Spleen (tissue), 11 donors: ENCODE measurements at regions not wholly inside any gene's neighbourhood (a gene's known extent, or its start where the extent isn't known, plus 50 kb on each side); places are given as distances from the start of the nearest gene placed in this dataset.

Experiments used
- DNase-seq: peaks from one replicate; pipeline ENCODE4 v3.0.0-alpha.2; 2020
- H3K27ac ChIP-seq, 8 donors: fragments of 200-600 bp; sonication (generic) in 7 of 8; 1 replicate in 4 of 8; 2 replicates in 4 of 8; pipeline versions ENCODE4 v1.5.0 to v1.8.0; 2016 to 2021; ENCODE audit warnings: inconsistent platforms in 4 of 8, mild to moderate bottlenecking in 4 of 8, moderate library complexity in 1 of 8
- H3K27me3 ChIP-seq, 7 donors: fragments of 200-600 bp; sonication (generic) in 6 of 7; replicated peaks in 1 of 7; 1 replicate in 4 of 7; 2 replicates in 3 of 7; pipeline versions ENCODE4 v1.5.0 to v1.8.0; 2016 to 2021; ENCODE audit warnings: inconsistent platforms in 3 of 7, mild to moderate bottlenecking in 1 of 7
- H3K36me3 ChIP-seq, 6 donors: fragments of 200-600 bp; sonication (generic) in 5 of 6; 1 replicate in 4 of 6; 2 replicates in 2 of 6; pipeline versions ENCODE4 v1.5.0 to v1.8.0; 2016 to 2021; ENCODE audit warnings: inconsistent platforms in 2 of 6
- H3K4me1 ChIP-seq, 6 donors: fragments of 200-600 bp; sonication (generic) in 5 of 6; 1 replicate in 3 of 6; 2 replicates in 3 of 6; pipeline versions ENCODE4 v1.5.0 to v1.8.0; 2016 to 2021; ENCODE audit warnings: inconsistent platforms in 3 of 6
- H3K4me3 ChIP-seq, 8 donors: fragments of 200-600 bp; sonication (generic) in 7 of 8; 1 replicate in 4 of 8; 2 replicates in 4 of 8; pipeline versions ENCODE4 v1.5.0 to v1.8.0; 2016 to 2021; ENCODE audit warnings: inconsistent platforms in 4 of 8, mild to moderate bottlenecking in 4 of 8, moderate library complexity in 2 of 8
- H3K9me3 ChIP-seq, 8 donors: fragments of 200-600 bp; sonication (generic) in 7 of 8; 1 replicate in 4 of 8; 2 replicates in 4 of 8; pipeline versions ENCODE4 v1.5.0 to v1.8.0; 2016 to 2021; ENCODE audit warnings: inconsistent platforms in 4 of 8
- CTCF ChIP-seq, 11 experiments: fragments of 200-600 bp in 7 of 11; fragments of 450-650 bp in 4 of 11; sonication (generic) in 4 of 11; IDR thresholded peaks in 8 of 11; conservative IDR thresholded peaks in 3 of 11; 1 replicate in 7 of 11; 2 replicates in 4 of 11; pipeline versions ENCODE4 v1.4.0 to v1.8.0; 2016 to 2021; ENCODE audit warnings: antibody characterized with exemption in 11 of 11, inconsistent platforms in 4 of 11, mild to moderate bottlenecking in 1 of 11
- POLR2A ChIP-seq, 3 donors: fragments of 450-650 bp; IDR thresholded peaks; one replicate each; pipeline ENCODE4 v1.5.1; 2017; ENCODE audit warnings: antibody characterized with exemption in 3 of 3, mild to moderate bottlenecking in 1 of 3
- POLR2AphosphoS5 ChIP-seq, 3 donors: sonication (generic); formaldehyde crosslinking; IDR thresholded peaks; one replicate each; pipeline ENCODE4 v1.5.1; 2017; ENCODE audit warnings: antibody characterized with exemption in 3 of 3
- WGBS, 5 donors: extraction: QIAGEN DNeasy Blood & Tissue Kit in 3 of 5; methylation state at CpG; one replicate each; pipeline versions ENCODE4 v1.1.5 to v1.1.7; 2013 to 2018; 5-methylcytosine and 5-hydroxymethylcytosine counted together
- intact Hi-C: fragments of 100-400 bp; cut with DNase I; formaldehyde crosslinking; loops from one replicate; pipeline ENCODE4 v1.15.0; 2023; ENCODE audit warnings: low total_unique reads
- donor health status: healthy with polysubstance abuse.
- donor health status: DM: no; HTN: no; CAD: no; lungs with moderate emphysema.
- donor health status: DM: no; HTN: no; CAD: no.
- donor health status: Bipolar disorder and iron deficiency.
- donor health status: healthy.
- donor health status: DM: no; HTN: no; CAD: no.
- donor health status: DM: yes; HTN: yes; CAD: no.

GRCh38 chr6:21295506-21296240 is 297.9 kb upstream of the SOX4 start:
- no peak for DNase-seq
- 82 to 92% (median 89%) methylated on average over 6 of the region's 6 CpGs for WGBS, 5 donors

GRCh38 chr6:21297665-21298064 is 295.9 kb upstream of the SOX4 start:
- intact Hi-C loops, result no loop called here
- 64 to 88% (median 80%) methylated on average over 3 of the region's 3 CpGs for WGBS, 5 donors
- no peaks in the 10 kb centered on the region for H3K4me1 ChIP-seq
- TF ChIP-seq POLR2AphosphoS5 (IDR thresholded peaks at IDR 0.05) (no peak), CTCF (IDR thresholded peaks at IDR 0.05 in 8 of 11, conservative IDR thresholded peaks at IDR 0.05 in 3 of 11) (no peak), POLR2A (IDR thresholded peaks at IDR 0.05) (no peak)
- H3K27me3 ChIP-seq, result no peaks in the 10 kb centered on the region
- H3K4me3 ChIP-seq, result no peak overlapping the region
- H3K27ac ChIP-seq, result no peak overlapping the region
- no peak for DNase-seq
- peaks cover 0 to 29% (median 18%) of the 10 kb centered on the region in 8 donors for H3K9me3 ChIP-seq
- no peaks in the 10 kb centered on the region for H3K36me3 ChIP-seq

More at GRCh38 chr6:21295506-21296240, 297.9 kb upstream of the SOX4 start:
- no peak overlapping the region for H3K27ac ChIP-seq
- no peaks in the 10 kb centered on the region for H3K27me3 ChIP-seq
- peaks cover 0 to 17% (median 6%) of the 10 kb centered on the region in 8 donors for H3K9me3 ChIP-seq
- no peaks in the 10 kb centered on the region for H3K4me1 ChIP-seq
- no peak overlapping the region for H3K4me3 ChIP-seq
- TF ChIP-seq CTCF (IDR thresholded peaks at IDR 0.05 in 8 of 11, conservative IDR thresholded peaks at IDR 0.05 in 3 of 11), result no peak
- intact Hi-C loops, result no loop called here
- H3K36me3 ChIP-seq, result no peaks in the 10 kb centered on the region

- intact Hi-C loops, result no loop called here
- Histone ChIP-seq H3K27me3 (no peaks in the 10 kb centered on the region), H3K4me3 (no peak overlapping the region), H3K27ac (no peak overlapping the region), H3K9me3 (peaks cover 0 to 40% (median 30%) of the 10 kb centered on the region in 8 donors), H3K36me3 (no peaks in the 10 kb centered on the region), H3K4me1 (no peaks in the 10 kb centered on the region)
- DNase-seq, result no peak
- 78 to 95% (median 90%) methylated on average over 2 of the region's 2 CpGs for WGBS, 5 donors
- TF ChIP-seq POLR2A (IDR thresholded peaks at IDR 0.05) (no peak), POLR2AphosphoS5 (IDR thresholded peaks at IDR 0.05) (no peak), CTCF (IDR thresholded peaks at IDR 0.05 in 8 of 11, conservative IDR thresholded peaks at IDR 0.05 in 3 of 11) (no peak)
Observed at GRCh38 chr6:21299216-21299615, 294.3 kb upstream of the SOX4 start.

GRCh38 chr6:21300439-21300838 is 293.1 kb upstream of the SOX4 start:
- Histone ChIP-seq H3K9me3 (peaks cover 0 to 40% (median 30%) of the 10 kb centered on the region in 8 donors), H3K36me3 (no peaks in the 10 kb centered on the region), H3K4me1 (no peaks in the 10 kb centered on the region), H3K27ac (no peak overlapping the region), H3K4me3 (no peak overlapping the region), H3K27me3 (no peaks in the 10 kb centered on the region)
- 78 to 98% (median 94%) methylated on average over 3 of the region's 3 CpGs for WGBS, 5 donors
- TF ChIP-seq CTCF (IDR thresholded peaks at IDR 0.05 in 8 of 11, conservative IDR thresholded peaks at IDR 0.05 in 3 of 11) (no peak), POLR2A (IDR thresholded peaks at IDR 0.05) (no peak), POLR2AphosphoS5 (IDR thresholded peaks at IDR 0.05) (no peak)
- no peak for DNase-seq
- intact Hi-C loops, result no loop called here
